Pancreas (tissue), 10 donors: ENCODE measurements at regions not wholly inside any gene's neighbourhood (a gene's known extent, or its start where the extent isn't known, plus 50 kb on each side); places are given as distances from the start of the nearest gene placed in this dataset.
A peak's percentile ranks its signal among the peaks of the same experiment; 100 is the strongest.
"Not testable (repeated sequence)": the region's sequence is repeated elsewhere in the genome, so short reads cannot be mapped to it uniquely, and the experiment has no call there.

ENCODE experiments used
- ATAC-seq, 4 donors: fragments of 200-7000 bp; cut with Tn5 transposase; one replicate each; pipeline versions ENCODE4 v1.8.0 to v1.9.1; 2020; ENCODE audit warnings: mild to moderate bottlenecking in 4 of 4, moderate library complexity in 4 of 4
- DNase-seq, 6 donors: peaks; one replicate each; pipeline ENCODE4 v3.0.0-alpha.2; 2020
- FAIRE-seq: peaks from 2 replicates; lab custom pipeline; 2012; peaks lifted over from hg19 to GRCh38; lab: Jason Lieb, UNC
- H3K27ac ChIP-seq, 4 donors: fragments of 200-600 bp; sonication (generic); 1 replicate in 3 of 4; 2 replicates in 1 of 4; pipeline versions ENCODE4 v1.5.0 to v1.8.0; 2020
- H3K27me3 ChIP-seq, 4 donors: fragments of 200-600 bp; one replicate each; pipeline ENCODE4 v1.8.0; 2021
- H3K36me3 ChIP-seq, 3 donors: fragments of 200-600 bp; sonication (generic) in 1 of 3; one replicate each; pipeline versions ENCODE4 v1.5.0 to v1.8.0; 2020 to 2021
- H3K4me1 ChIP-seq, 3 donors: fragments of 200-600 bp; one replicate each; pipeline ENCODE4 v1.8.0; 2021
- H3K4me3 ChIP-seq, 4 donors: fragments of 200-600 bp; sonication (generic) in 2 of 4; one replicate each; pipeline versions ENCODE4 v1.5.0 to v1.8.0; 2020 to 2021
- H3K9me3 ChIP-seq, 4 donors: fragments of 200-600 bp; one replicate each; pipeline ENCODE4 v1.8.0; 2021
- WGBS, 2 donors: extraction: QIAGEN DNeasy Blood & Tissue Kit; methylation state at CpG; one replicate each; pipeline ENCODE4 v1.1.7; 2013; 5-methylcytosine and 5-hydroxymethylcytosine counted together
- intact Hi-C, 3 donors: fragments of 100-400 bp; cut with DNase I; formaldehyde crosslinking; loops; one replicate each; pipeline versions ENCODE4 v1.11.1 to v1.14.2; 2022
- TF ChIP-seq, protein P1 (sequence below), 4 donors: fragments of 200-600 bp; sonication (generic) in 3 of 4; IDR thresholded peaks; one replicate each; pipeline versions ENCODE4 v1.5.0 to v1.8.0; 2021; ENCODE audit warnings: antibody characterized with exemption in 4 of 4
- donor health status: healthy with polysubstance abuse.
- donor health status: DM: no; HTN: no; CAD: no; lungs with moderate emphysema.
- donor health status: DM: no; HTN: no; CAD: no.
- donor health status: control.
- donor health status: control.
- donor health status: Bipolar disorder and iron deficiency.
- donor health status: DM: yes; HTN: yes; CAD: no.
- donor health status: DM: no; HTN: no; CAD: no.
- donor health status: DM: no; HTN: no; CAD: no.
- donor health status: DM: yes; HTN: yes; CAD: no.

DNA sequence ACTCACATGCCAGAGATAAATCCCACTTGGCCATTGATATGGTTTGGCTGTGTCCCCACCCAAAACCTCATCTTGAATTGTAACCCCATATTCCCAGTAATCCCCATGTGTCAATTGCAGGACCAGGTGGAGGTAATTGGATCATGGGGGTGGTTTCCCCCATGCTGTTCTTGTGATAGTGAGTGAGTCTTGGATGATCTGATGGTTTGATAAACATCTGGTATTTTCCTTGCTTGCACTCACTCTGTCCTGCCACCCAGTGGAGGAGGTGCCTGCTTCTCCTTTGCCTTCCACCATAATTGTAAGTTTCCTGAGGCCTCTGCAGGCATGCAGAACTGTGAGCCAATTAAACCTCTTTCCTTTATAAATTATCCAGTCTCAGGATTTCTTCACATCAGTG, 50.4 kb upstream of the B3GAT2 start:
- H3K27ac ChIP-seq, H3K36me3 ChIP-seq, H3K4me1 ChIP-seq, H3K27me3 ChIP-seq, intact Hi-C loops, FAIRE-seq, H3K9me3 ChIP-seq, DNase-seq, ATAC-seq, H3K4me3 ChIP-seq: not testable (repeated sequence)

DNA sequence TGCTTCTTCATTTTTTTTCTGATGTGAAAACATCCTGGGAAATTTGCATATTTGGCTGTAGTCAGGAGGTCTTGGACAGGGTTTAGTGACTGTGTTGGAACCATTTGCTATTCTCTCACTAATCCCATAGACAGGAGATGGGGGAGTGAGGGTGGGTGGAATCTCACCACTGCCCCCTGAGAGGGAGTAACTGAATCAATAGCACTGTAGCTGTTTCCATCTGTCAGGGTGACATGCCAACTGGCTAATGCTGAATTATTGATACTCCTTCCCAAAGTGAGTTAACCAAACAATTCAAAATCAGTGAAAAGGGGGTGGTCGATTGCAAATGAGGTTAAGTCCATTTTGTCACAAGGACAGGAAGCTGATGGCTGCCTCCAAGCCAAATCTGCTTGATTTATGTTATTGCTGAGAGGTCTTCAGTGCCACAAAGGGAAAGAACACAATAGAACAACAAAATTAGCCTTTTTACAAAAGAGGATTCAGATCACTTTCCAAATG, 55.1 kb upstream of the B3GAT2 start:
- H3K27me3 ChIP-seq, result no peaks in the 10 kb centered on the region
- ATAC-seq (no peak), DNase-seq (no peak), FAIRE-seq (no peak)
- WGBS, 2 donors, result 0 to 8% methylated on average over 1 of the region's 1 CpG
- TF ChIP-seq, protein P1, sequence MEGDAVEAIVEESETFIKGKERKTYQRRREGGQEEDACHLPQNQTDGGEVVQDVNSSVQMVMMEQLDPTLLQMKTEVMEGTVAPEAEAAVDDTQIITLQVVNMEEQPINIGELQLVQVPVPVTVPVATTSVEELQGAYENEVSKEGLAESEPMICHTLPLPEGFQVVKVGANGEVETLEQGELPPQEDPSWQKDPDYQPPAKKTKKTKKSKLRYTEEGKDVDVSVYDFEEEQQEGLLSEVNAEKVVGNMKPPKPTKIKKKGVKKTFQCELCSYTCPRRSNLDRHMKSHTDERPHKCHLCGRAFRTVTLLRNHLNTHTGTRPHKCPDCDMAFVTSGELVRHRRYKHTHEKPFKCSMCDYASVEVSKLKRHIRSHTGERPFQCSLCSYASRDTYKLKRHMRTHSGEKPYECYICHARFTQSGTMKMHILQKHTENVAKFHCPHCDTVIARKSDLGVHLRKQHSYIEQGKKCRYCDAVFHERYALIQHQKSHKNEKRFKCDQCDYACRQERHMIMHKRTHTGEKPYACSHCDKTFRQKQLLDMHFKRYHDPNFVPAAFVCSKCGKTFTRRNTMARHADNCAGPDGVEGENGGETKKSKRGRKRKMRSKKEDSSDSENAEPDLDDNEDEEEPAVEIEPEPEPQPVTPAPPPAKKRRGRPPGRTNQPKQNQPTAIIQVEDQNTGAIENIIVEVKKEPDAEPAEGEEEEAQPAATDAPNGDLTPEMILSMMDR (IDR thresholded peaks at IDR 0.05), result no peak
- intact Hi-C loops, result no loop called here
- H3K4me3 ChIP-seq, result no peak overlapping the region
- H3K4me1 ChIP-seq, result no peaks in the 10 kb centered on the region
- H3K9me3 ChIP-seq, result no peaks in the 10 kb centered on the region
- no peak overlapping the region for H3K27ac ChIP-seq
- no peaks in the 10 kb centered on the region for H3K36me3 ChIP-seq

DNA sequence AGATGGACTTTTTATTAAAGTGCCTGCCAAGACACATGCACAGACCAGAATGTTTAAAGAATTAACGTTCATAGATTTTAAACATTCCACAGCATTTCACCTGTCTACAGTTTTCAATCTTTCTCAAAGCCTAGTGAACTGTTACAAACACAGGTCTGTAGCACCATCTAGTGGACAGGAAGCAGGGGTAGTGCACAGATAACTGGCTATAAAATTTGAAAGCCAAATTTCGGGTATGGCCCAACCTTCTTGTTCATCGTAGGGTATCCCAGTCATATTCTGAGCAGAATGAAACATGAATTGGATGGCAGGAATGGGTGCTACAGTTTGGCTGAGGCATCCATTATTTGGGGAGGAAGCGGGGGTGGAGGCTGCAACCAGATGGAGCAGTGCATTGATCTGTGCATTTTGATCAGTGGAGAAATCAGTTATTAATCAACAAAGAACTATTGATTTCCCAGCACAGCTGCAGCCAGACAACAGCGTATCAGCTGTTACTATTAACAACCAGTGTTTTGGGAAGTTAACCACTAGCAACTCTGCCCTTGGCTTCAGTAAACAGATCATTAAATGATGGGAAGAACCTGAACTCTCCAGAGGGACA, 56.1 kb upstream of the B3GAT2 start:
- FAIRE-seq, result no peak
- TF ChIP-seq, protein P1 (IDR thresholded peaks at IDR 0.05), result peak; percentile 49 to 77 (median 64)

DNA sequence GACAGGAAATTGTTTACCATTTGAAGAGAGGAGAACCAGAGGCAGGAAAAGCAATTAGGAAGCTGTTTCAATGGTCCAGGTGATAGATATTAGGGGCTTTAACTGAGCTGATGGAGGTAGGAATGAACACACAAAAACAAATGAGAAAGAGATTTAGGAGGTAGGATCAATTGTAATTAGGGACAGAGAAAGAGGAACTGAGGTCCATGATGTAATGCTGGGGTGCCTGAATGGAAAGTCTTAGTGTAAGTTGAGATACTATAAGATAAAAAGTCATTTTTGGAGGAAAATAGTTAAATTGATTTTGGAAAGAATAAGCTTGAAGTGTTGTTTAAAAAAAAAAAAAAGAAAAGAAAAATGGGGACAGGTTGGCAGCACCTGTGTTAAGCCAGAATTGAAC, 58.5 kb upstream of the B3GAT2 start:
- no peaks in the 10 kb centered on the region for H3K27me3 ChIP-seq
- FAIRE-seq (no peak), ATAC-seq (no peak), DNase-seq (no peak)
- no peaks in the 10 kb centered on the region for H3K36me3 ChIP-seq
- TF ChIP-seq, protein P1 (IDR thresholded peaks at IDR 0.05), result no peak
- H3K4me3 ChIP-seq, result no peak overlapping the region
- intact Hi-C loops, result no loop called here
- H3K27ac ChIP-seq, result no peak overlapping the region
- H3K4me1 ChIP-seq, result no peaks in the 10 kb centered on the region
- no peaks in the 10 kb centered on the region for H3K9me3 ChIP-seq

More for the DNA sequence above, 56.1 kb upstream of the B3GAT2 start:
- ATAC-seq, result peak; percentile 67 to 93 (median 90)
- WGBS, 2 donors, result 7 to 8% methylated on average over 5 of the region's 5 CpGs
- no peaks in the 10 kb centered on the region for H3K36me3 ChIP-seq
- H3K4me1 ChIP-seq, result no peaks in the 10 kb centered on the region
- intact Hi-C loops, result no loop called here
- peak in 2 of 6 donors; percentile 18 to 20 for DNase-seq
- H3K27ac ChIP-seq, result no peak overlapping the region
- H3K27me3 ChIP-seq, result no peaks in the 10 kb centered on the region
- no peaks in the 10 kb centered on the region for H3K9me3 ChIP-seq
- no peak overlapping the region for H3K4me3 ChIP-seq

DNA sequence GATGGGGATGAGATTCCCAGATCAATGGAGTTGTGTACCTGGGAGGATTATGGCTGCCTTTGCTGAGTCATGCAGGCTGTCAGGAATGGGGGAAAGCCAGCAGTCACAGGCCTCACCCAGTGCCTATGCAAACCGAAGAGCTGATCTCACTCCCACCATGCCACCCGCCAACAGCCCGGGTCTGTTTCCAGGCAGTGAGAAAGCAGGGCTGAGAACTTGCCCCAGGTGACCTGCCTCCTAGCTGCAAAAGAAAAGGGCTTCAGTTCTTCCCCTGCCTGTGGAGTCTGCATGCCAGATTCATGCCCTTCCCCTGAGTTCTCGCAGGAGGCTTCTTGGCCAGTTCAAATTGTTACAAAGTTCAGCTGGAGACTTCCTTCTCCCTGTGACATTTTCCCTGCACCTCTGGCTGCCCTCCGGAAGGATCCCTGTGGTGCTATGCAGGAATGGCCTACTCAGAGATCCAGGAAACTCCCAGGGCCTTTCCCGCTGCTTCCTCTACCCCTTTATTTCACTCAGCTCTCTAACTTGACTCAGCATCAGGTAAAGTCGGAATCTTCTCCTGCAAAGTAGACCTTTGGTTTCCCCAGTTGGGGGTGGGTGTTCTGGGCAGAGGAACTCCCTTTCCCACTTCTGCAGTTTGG, 71.5 kb upstream of the B3GAT2 start:
- intact Hi-C loops, result no loop called here
- 63 to 70% methylated on average over 7 of the region's 7 CpGs for whole genome bisulfite sequencing, 2 donors
- H3K4me1 ChIP-seq, result no peaks in the 10 kb centered on the region
- TF ChIP-seq, protein P1 (IDR thresholded peaks at IDR 0.05), result no peak
- H3K36me3 ChIP-seq, result no peaks in the 10 kb centered on the region
- DNase-seq (no peak), FAIRE-seq (no peak), ATAC-seq (no peak)
- H3K27me3 ChIP-seq, result no peaks in the 10 kb centered on the region
- H3K4me3 ChIP-seq, result no peak overlapping the region
- no peak overlapping the region for H3K27ac ChIP-seq
- no peaks in the 10 kb centered on the region for H3K9me3 ChIP-seq
